ENCODE measurements at regions not wholly inside any gene's neighbourhood (a gene's known extent, or its start where the extent isn't known, plus 50 kb on each side); places are given as distances from the start of the nearest gene placed in this dataset.

GRCh38 chr10:10259013-10259412 is 758.7 kb upstream of the CELF2 start:
- no peak overlapping the region for H3K4me3 ChIP-seq (ENCODE audit: low read length)
- DNase-seq (ENCODE audit: low read depth, low spot score): no peak

DNA sequence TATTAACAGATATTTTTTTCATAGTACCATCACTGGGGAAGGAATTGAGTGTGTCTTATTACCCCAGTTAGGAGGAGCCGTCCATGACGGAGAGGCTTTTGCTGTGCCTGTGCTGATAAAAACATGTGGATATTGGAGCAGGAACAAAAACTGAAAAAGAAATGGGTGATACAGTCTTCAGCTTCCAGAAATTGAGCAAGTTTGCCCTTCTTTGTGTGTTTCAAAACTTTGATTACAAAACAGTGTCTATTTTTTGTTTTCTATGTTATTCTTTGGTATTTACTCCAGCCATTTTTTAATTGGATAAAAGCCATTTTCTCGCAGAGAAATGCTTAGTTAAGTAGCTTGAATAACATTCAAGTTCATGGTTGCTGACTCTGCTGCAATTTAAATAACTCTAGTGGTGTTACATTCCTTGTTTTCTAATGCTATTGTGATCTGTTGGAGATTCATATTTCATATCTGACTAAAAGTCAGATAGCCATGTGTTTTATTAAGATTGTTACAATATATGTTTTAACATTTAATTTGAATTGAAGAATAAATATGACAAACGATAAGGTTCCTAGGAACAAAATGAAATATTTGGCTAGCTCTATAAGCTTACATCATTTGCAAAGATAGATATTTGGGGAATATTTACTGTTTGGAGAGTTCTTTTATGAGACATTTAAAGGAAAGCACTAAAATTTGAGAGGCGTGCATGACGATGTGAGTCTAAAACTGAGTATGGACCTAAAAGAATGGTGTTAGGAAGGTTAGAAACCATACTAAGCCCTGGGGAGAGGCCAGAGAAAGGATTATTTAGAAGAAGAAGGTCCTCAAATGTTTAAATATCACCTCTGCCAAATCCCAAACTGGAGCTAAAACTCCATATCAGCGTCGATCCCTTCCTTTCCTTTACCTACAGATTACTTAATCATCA is 747.3 kb upstream of the CELF2 start:
- DNase-seq (ENCODE audit: low read depth, low spot score): no peak

DNA sequence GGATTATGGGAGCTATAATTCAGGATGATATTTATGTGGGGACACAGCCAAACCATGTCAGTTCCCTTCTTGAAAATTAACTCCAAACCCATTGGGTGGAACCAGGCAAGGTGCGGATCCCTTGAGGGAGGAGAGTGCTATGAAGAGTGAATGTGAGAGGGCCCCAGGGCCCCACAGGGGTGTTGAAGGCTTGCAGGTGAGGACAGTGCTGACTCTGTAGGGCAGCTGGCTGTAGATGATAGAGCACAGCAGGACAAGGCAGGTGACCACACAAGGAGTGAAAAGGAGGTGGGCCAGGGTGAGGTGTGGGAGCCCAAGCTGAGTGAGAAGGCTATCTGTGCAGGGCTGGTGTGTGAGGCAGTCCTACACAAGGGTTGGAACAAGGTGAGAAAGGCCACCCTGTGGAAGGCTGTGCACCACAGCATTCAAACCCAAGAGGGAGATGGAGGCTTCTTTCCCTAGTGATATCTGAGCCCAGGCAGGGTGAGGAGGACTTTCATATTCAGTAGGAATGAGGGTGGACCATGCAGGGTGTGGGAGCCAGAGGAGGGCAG is 746.0 kb upstream of the CELF2 start:
- no peak for DNase-seq (ENCODE audit: low read depth, low spot score)
- H3K4me3 ChIP-seq (ENCODE audit: low read length): no peak overlapping the region

More for the DNA sequence above, 747.3 kb upstream of the CELF2 start:
- H3K4me3 ChIP-seq (ENCODE audit: low read length): no peak overlapping the region

DNA sequence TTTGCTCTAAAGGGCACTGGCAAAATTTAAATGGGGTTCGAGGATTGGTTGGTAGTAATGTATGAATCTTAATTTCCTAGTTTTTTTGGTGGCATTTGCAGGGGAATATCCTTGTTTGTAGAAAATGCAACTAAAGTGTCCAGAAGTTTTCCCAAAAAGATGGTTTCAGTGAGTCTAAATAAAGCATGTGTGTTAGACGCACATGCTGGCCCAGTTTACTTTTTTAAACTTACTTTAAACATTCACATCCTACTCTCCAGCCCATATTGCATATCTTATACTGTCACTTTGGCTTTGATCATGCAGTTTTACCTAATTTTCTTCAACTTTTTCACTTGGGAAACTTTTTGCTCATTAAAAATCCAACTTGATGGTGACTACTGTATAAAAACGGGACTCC is 744.0 kb upstream of the CELF2 start:
- no peak for DNase-seq (ENCODE audit: low read depth, low spot score)
- H3K4me3 ChIP-seq (ENCODE audit: low read length): no peak overlapping the region

DNA sequence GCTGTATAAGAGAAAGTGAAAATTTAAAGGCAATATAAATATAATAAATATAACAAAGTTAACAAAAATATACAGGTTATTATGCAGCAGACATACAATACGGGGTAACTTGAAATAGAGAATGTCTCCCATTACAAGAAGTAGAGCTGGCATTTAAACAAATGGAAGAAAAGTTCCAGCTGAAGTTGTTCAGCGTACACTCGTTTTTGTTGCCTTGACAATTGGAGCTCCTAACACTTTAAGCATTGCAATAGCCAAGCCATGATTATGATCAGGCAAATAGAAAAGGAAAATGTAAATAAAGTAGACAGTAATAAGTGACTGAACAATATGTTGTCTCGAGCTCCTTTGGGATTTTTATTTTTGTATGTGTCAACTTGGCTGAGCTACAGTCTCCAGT is 737.8 kb upstream of the CELF2 start:
- H3K4me3 ChIP-seq (ENCODE audit: low read length): no peak overlapping the region
- DNase-seq (ENCODE audit: low read depth, low spot score): no peak

DNA sequence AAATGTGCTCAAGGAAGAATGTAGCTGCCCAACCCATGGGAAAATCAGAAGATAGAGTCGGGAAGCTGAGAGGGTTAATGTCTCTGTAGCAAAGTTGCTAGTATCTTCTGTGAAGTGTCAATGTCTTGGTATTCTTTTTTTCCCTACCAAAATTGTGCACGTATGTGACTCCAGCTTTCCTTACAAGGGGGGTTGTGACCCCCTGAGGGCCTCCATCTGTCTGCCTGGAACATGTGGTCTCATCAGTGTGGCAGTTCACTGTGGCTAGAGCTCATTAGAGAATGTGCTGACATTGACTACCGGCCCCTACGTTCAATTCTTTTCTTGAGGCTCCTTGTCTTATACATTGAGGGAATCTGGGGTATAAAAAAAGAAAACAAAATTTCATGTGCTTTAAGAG is 725.2 kb upstream of the CELF2 start:
- no peak for DNase-seq (ENCODE audit: low read depth, low spot score)
- H3K4me3 ChIP-seq (ENCODE audit: low read length): no peak overlapping the region

DNA sequence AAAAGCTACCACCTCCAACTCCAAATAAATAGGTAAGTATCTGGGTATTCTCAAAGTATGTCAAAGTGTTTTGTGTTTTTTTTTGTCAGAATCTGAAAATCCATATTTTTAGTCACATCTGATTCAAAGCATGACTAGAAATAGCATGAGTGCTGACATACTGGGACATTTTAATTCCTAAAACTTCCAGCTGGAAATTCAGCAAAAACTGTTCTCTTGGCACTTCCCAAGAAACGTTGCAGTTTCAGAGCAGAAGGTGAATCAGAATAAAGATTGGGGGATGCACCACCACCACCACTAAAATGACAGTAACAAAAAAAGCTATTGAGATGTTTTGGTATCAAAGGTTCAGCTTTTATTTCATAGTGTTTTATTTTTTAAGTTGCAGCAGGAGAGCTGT is 724.6 kb upstream of the CELF2 start:
- H3K4me3 ChIP-seq (ENCODE audit: low read length): no peak overlapping the region
- DNase-seq (ENCODE audit: low read depth, low spot score): no peak

- DNase-seq (ENCODE audit: low read depth, low spot score): no peak
- no peak overlapping the region for H3K4me3 ChIP-seq (ENCODE audit: low read length)
Observed at GRCh38 chr10:10293481-10293951, 724.2 kb upstream of the CELF2 start.

DNA sequence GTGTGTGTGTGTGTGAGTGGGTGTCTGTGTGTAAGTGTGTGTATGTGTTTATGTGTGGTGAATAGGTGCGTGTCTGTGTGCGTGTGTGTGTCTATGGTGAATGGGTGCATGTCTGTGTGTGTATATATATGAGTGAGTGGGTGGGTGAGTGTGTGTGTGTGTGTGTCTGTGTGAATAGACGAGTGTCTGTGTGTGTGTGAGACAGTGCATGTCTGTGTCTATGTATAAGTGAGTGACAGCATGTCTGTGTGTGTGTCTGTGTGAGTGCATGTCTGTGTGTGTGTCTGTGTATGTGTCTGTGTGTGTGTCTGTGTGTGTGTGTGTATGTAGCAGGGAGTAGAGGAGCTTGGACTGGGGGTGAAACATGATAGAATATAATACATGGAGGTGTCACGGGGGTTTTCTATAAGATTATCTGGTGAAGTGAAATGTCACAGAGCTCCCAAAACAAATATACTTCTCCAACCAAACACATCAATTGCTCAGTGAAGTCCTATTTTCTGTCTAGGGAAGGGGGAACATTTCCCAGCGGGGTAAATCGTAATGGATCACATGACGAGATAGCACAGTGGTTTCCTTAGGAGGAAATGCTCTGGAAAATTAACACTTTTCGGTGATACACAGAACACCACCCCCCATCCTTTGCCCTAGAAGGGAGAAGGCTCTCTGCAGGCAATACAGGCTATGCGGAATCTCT is 723.3 kb upstream of the CELF2 start:
- no peak overlapping the region for H3K4me3 ChIP-seq (ENCODE audit: low read length)
- no peak for DNase-seq (ENCODE audit: low read depth, low spot score)

- no peak overlapping the region for H3K4me3 ChIP-seq (ENCODE audit: low read length)
- DNase-seq (ENCODE audit: low read depth, low spot score): no peak
Observed at GRCh38 chr10:10294881-10295529, 722.7 kb upstream of the CELF2 start.

DNA sequence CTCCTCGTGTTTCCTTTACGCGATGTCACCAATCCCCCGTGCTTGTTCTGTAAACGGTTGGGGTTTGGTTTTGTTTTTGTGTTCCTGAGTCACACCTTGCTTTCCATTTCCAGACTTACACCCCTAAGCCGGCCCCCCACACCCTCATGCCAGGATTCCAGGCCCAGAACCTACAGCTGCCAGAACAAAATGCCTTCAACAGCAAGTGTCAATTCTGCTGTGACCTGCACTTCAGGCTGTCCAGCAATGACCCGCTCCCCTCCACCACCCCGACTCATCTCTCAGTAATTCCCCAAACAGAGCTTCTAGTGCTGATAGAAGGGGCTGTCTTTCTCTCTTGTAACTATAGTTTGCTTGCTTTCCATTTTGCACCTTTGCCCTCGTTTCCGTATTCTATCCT is 722.1 kb upstream of the CELF2 start:
- DNase-seq (ENCODE audit: low read depth, low spot score): no peak
- no peak overlapping the region for H3K4me3 ChIP-seq (ENCODE audit: low read length)

GRCh38 chr10:10302689-10303088 is 715.0 kb upstream of the CELF2 start:
- H3K4me3 ChIP-seq (ENCODE audit: low read length): no peak overlapping the region
- DNase-seq (ENCODE audit: low read depth, low spot score): no peak

DNA sequence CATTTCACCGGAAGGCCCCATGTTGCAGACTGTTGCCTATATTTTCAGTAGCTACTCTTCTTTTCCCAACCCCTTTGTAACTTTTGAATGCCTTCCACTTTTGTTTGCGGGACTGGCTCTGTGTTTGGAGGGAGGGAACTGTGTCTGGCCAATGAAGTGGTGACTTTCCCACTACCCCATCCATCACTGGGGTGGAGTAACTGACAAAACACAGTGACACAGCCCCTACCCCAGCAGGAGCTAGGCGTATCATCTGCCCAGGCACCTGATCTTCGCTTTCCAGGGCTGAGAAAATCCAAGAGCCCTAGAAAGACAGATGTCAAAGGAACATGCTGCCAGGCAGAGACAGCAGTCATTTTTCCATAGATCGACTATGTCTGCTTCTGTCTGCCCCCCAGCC is 710.6 kb upstream of the CELF2 start:
- no peak overlapping the region for H3K4me3 ChIP-seq (ENCODE audit: low read length)
- no peak for DNase-seq (ENCODE audit: low read depth, low spot score)

DNA sequence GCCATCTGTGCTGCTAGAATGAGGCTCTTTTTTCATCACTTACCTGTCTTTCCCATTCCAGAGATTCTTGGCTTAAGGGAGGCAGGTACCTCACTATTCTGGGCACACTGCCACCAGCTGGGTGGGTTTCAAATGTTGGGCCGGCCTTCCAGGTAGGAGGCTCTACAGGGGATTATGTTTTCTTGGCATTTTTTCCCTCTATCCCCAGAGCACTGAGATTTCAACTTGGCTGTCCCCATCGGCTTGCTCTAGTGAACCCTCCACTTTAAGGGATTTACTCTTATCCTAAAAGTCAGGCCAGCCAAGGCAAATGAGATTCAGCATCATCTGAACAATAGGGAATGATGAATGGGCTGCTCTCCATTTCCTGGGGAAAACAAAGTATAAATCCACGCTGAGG is 710.1 kb upstream of the CELF2 start:
- H3K4me3 ChIP-seq (ENCODE audit: low read length): no peak overlapping the region
- DNase-seq (ENCODE audit: low read depth, low spot score): no peak

- no peak for DNase-seq (ENCODE audit: low read depth, low spot score)
- no peak overlapping the region for H3K4me3 ChIP-seq (ENCODE audit: low read length)
Observed at GRCh38 chr10:10310498-10310897, 707.2 kb upstream of the CELF2 start.

DNA sequence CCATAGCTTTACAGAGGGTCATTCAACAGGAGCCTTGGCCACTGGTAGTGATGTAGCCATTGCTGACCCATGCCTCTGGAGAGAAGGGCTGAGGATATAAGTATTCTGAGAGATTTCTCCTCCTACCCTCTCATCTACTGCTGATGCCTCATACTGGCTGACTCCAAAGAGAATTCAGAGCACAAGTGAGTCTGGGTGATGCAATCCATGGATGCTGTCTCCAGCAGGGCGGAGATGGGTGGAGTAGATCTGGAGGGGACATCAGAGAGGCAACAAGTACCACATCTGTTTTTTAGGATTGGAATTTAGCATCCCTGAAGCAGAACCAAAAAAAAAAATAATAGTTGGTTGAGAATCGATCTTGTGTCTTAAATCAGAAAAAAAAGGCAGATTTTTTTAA is 705.7 kb upstream of the CELF2 start:
- no peak for DNase-seq (ENCODE audit: low read depth, low spot score)
- no peak overlapping the region for H3K4me3 ChIP-seq (ENCODE audit: low read length)

DNA sequence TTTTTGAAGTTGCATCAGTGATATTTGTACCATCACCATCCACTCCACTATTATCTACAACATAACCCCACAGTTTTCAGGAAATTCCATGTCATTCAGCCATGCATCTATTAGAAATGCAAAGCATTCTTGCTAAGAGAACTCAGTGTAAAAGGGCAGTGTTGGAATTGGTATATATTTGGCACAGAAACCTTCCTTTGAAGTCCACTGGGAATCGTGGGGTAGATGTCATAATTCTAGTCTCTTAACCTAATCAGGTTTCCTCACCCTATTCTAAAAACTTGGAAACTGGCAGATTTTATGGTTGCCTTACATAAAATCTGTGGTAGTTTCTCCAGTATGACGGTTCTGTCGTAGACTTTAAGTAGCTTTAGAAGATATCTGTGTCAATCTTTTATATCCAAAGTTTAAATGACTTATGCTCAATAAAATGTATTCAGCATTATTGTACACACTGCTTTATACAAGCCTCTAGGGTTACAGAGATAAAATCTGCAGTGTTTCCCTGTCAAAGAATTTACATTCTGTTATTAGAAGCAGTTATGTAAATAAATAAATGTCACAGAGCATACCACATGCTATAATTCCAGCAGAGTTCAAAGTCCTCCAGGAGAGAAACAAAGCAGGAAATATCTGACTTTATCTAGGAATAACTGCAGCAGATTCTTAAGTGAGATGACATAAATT is 704.4 kb upstream of the CELF2 start:
- DNase-seq (ENCODE audit: low read depth, low spot score): no peak
- no peak overlapping the region for H3K4me3 ChIP-seq (ENCODE audit: low read length)

DNA sequence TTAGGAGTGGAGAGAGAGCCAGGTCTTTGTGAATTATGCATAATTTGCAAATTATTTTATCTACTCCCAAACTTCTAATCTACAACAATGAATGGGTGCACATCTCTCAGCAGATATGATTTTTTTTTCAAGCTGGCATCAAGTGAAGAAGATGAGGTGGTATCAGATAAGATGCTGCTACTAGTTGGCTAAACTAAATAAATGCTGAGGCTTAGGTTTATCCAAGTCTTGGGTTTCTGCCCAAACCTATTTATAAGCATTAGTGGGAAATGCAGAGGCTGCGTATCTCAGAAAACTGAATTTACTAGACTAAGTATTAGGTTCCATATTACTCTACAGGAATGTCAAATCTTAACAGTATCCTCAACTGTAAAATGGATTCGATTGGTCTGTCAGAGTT is 703.0 kb upstream of the CELF2 start:
- no peak overlapping the region for H3K4me3 ChIP-seq (ENCODE audit: low read length)
- DNase-seq (ENCODE audit: low read depth, low spot score): no peak

- H3K4me3 ChIP-seq (ENCODE audit: low read length): no peak overlapping the region
- no peak for DNase-seq (ENCODE audit: low read depth, low spot score)
Observed at GRCh38 chr10:10315989-10316388, 701.7 kb upstream of the CELF2 start.
